ENCODE measurements at regions not wholly inside any gene's neighbourhood (a gene's known extent, or its start where the extent isn't known, plus 50 kb on each side); places are given as distances from the start of the nearest gene placed in this dataset.

- WGBS, 2 donors = 16 to 37% methylated on average over 2 of the region's 2 CpGs
- no peak for TF ChIP-seq CTCF (IDR thresholded peaks at IDR 0.05; ENCODE audit: control extremely low read depth, extremely low read depth)
- H3K27ac ChIP-seq (ENCODE audit: low read depth in 1 of 2, low read length in 1 of 2) = no peak overlapping the region
- no peak overlapping the region for H3K9ac ChIP-seq (ENCODE audit: insufficient read depth in 1 of 2, low read length in 2 of 2)
- no peaks in the 10 kb centered on the region for H3K36me3 ChIP-seq (ENCODE audit: control insufficient read depth in 4 of 4, insufficient read depth in 4 of 4, low read length in 4 of 4)
- no peaks in the 10 kb centered on the region for H3K9me3 ChIP-seq (ENCODE audit: control insufficient read depth in 4 of 4, insufficient read depth in 3 of 4, low read length in 3 of 4)
- ATAC-seq (ENCODE audit: insufficient read depth, low FRiP score) (no peak), DNase-seq (no peak)
- no peak overlapping the region for H3K4me3 ChIP-seq
- no peaks in the 10 kb centered on the region for H3K27me3 ChIP-seq (ENCODE audit: control insufficient read depth in 3 of 3, insufficient read depth in 3 of 3, low read length in 2 of 3)
- peaks cover 0 to 6% (median 2%) of the 10 kb centered on the region in 5 donors for H3K4me1 ChIP-seq (ENCODE audit: control insufficient read depth in 5 of 5, insufficient read depth in 5 of 5, low read length in 5 of 5)
Measured at GRCh38 chr12:24491968-24492367, 456.9 kb downstream of the BCAT1 start.

GRCh38 chr12:24489939-24490338 lies 459.0 kb downstream of the BCAT1 start:
- peak; percentile 27 for ATAC-seq (ENCODE audit: insufficient read depth, low FRiP score)
- Histone ChIP-seq H3K9me3 (ENCODE audit: control insufficient read depth in 4 of 4, insufficient read depth in 3 of 4, low read length in 3 of 4) (no peaks in the 10 kb centered on the region), H3K36me3 (ENCODE audit: control insufficient read depth in 4 of 4, insufficient read depth in 4 of 4, low read length in 4 of 4) (no peaks in the 10 kb centered on the region), H3K27ac (ENCODE audit: low read depth in 1 of 2, low read length in 1 of 2) (no peak overlapping the region), H3K27me3 (ENCODE audit: control insufficient read depth in 3 of 3, insufficient read depth in 3 of 3, low read length in 2 of 3) (no peaks in the 10 kb centered on the region), H3K4me3 (no peak overlapping the region), H3K4me1 (ENCODE audit: control insufficient read depth in 5 of 5, insufficient read depth in 5 of 5, low read length in 5 of 5) (peaks cover 0 to 6% (median 0%) of the 10 kb centered on the region in 5 donors), H3K9ac (ENCODE audit: insufficient read depth in 1 of 2, low read length in 2 of 2) (no peak overlapping the region)
- no peak for DNase-seq
- 75 to 89% methylated on average over 3 of the region's 3 CpGs for WGBS, 2 donors
- no peak for TF ChIP-seq CTCF (IDR thresholded peaks at IDR 0.05; ENCODE audit: control extremely low read depth, extremely low read depth)

- Histone ChIP-seq H3K4me1 (ENCODE audit: control insufficient read depth in 5 of 5, insufficient read depth in 5 of 5, low read length in 5 of 5) (peaks cover 0 to 6% (median 0%) of the 10 kb centered on the region in 5 donors), H3K9me3 (ENCODE audit: control insufficient read depth in 4 of 4, insufficient read depth in 3 of 4, low read length in 3 of 4) (no peaks in the 10 kb centered on the region), H3K27ac (ENCODE audit: low read depth in 1 of 2, low read length in 1 of 2) (no peak overlapping the region), H3K4me3 (no peak overlapping the region), H3K9ac (ENCODE audit: insufficient read depth in 1 of 2, low read length in 2 of 2) (no peak overlapping the region), H3K36me3 (ENCODE audit: control insufficient read depth in 4 of 4, insufficient read depth in 4 of 4, low read length in 4 of 4) (no peaks in the 10 kb centered on the region), H3K27me3 (ENCODE audit: control insufficient read depth in 3 of 3, insufficient read depth in 3 of 3, low read length in 2 of 3) (no peaks in the 10 kb centered on the region)
- DNase-seq (no peak), ATAC-seq (ENCODE audit: insufficient read depth, low FRiP score) (no peak)
- WGBS, 2 donors = 79 to 88% methylated on average over 6 of the region's 6 CpGs
- no peak for TF ChIP-seq CTCF (IDR thresholded peaks at IDR 0.05; ENCODE audit: control extremely low read depth, extremely low read depth)
Measured at GRCh38 chr12:24488906-24489619, 459.8 kb downstream of the BCAT1 start.
